HEK293 (cell line): ENCODE measurements at regions not wholly inside any gene's neighbourhood (a gene's known extent, or its start where the extent isn't known, plus 50 kb on each side); places are given as distances from the start of the nearest gene placed in this dataset.

Experiments used
- CTCF ChIA-PET: fragments of 350-600 bp; formaldehyde crosslinking; extraction: SDS; loops from one replicate; lab custom pipeline; 2021; ENCODE audit warnings: antibody characterized with exemption; lab: Yijun Ruan, JAX
- POLR2A ChIA-PET: fragments of 300-600 bp; formaldehyde crosslinking; extraction: SDS; loops from one replicate; lab custom pipeline; 2020; ENCODE audit warnings: antibody characterized with exemption, inconsistent platforms; lab: Yijun Ruan, JAX
- H3K27ac ChIP-seq: fragments of 200-500 bp; sonication (Bioruptor generic); 2 replicates; pipeline ENCODE4 v1.5.1; 2014; ENCODE audit warnings: low read depth, low read length, control low read depth, inconsistent platforms; ENCODE audit errors: extremely low read depth
- H3K36me3 ChIP-seq, 2 experiments: fragments of 200-500 bp in 1 of 2; sonication (Bioruptor generic) in 1 of 2; 1 replicate in 1 of 2; 2 replicates in 1 of 2; pipeline ENCODE4 v1.5.1; 2014 to 2017; ENCODE audit warnings: inconsistent platforms in 2 of 2, low read length in 2 of 2; ENCODE audit not compliant: control insufficient read depth in 2 of 2, insufficient read depth in 1 of 2
- H3K4me1 ChIP-seq: fragments of 200-500 bp; sonication (Bioruptor generic); 2 replicates; pipeline ENCODE4 v1.5.1; 2014; ENCODE audit warnings: mild to moderate bottlenecking, low read length, inconsistent platforms; ENCODE audit not compliant: control insufficient read depth, insufficient read depth
- H3K4me3 ChIP-seq: 2 replicates; pipeline ENCODE4 v1.5.1; 2011; ENCODE audit warnings: low read depth, mild to moderate bottlenecking, control low read depth, low read length, moderate library complexity
- H3K9me3 ChIP-seq: fragments of 200-500 bp; sonication (Bioruptor generic); 2 replicates; pipeline ENCODE4 v1.5.1; 2014; ENCODE audit warnings: low read depth, low read length, inconsistent platforms; ENCODE audit not compliant: control insufficient read depth, insufficient read depth
- GLI2 ChIP-seq: fragments of 450-650 bp; formaldehyde crosslinking; IDR thresholded peaks from 2 replicates; pipeline ENCODE4; 2017; ENCODE audit warnings: missing biosample characterization, missing genetic modification characterization, low read depth, borderline replicate concordance
- KLF8 ChIP-seq: fragments of 450-650 bp; formaldehyde crosslinking; IDR thresholded peaks from 2 replicates; pipeline ENCODE4 v1.5.1; 2016; ENCODE audit warnings: missing biosample characterization, missing genetic modification characterization
- SP3 ChIP-seq: fragments of 450-650 bp; formaldehyde crosslinking; IDR thresholded peaks from 2 replicates; pipeline ENCODE4 v1.5.1; 2016; ENCODE audit warnings: missing biosample characterization, missing genetic modification characterization
- TSHZ1 ChIP-seq: fragments of 450-650 bp; formaldehyde crosslinking; IDR thresholded peaks from 2 replicates; pipeline ENCODE4 v1.5.1; 2016; ENCODE audit warnings: missing biosample characterization, missing genetic modification characterization, borderline replicate concordance
- YY1 ChIP-seq: fragments of 450-650 bp; formaldehyde crosslinking; IDR thresholded peaks from 2 replicates; pipeline ENCODE4 v1.5.1; 2018; ENCODE audit warnings: missing biosample characterization, missing genetic modification characterization
- YY2 ChIP-seq: fragments of 450-650 bp; formaldehyde crosslinking; IDR thresholded peaks from 2 replicates; pipeline ENCODE4 v1.5.1; 2016; ENCODE audit warnings: missing biosample characterization, missing genetic modification characterization
- ZBTB17 ChIP-seq: fragments of 450-650 bp; formaldehyde crosslinking; IDR thresholded peaks from 2 replicates; pipeline ENCODE4 v1.5.1; 2016; ENCODE audit warnings: missing biosample characterization, missing genetic modification characterization
- ZNF112 ChIP-seq: fragments of 450-650 bp; formaldehyde crosslinking; IDR thresholded peaks from 2 replicates; pipeline ENCODE4 v1.5.0; 2017; ENCODE audit warnings: missing biosample characterization, missing genetic modification characterization
- ZNF169 ChIP-seq: fragments of 450-650 bp; formaldehyde crosslinking; IDR thresholded peaks from 2 replicates; pipeline ENCODE4 v1.5.1; 2016; ENCODE audit warnings: missing biosample characterization, missing genetic modification characterization
- ZNF2 ChIP-seq: fragments of 450-650 bp; formaldehyde crosslinking; IDR thresholded peaks from 2 replicates; pipeline ENCODE4 v1.5.1; 2016; ENCODE audit warnings: missing biosample characterization, missing genetic modification characterization
- ZNF366 ChIP-seq: fragments of 450-650 bp; formaldehyde crosslinking; conservative IDR thresholded peaks from 2 replicates; pipeline ENCODE4 v1.5.1; 2016; ENCODE audit warnings: missing biosample characterization, missing genetic modification characterization
- ZNF585B ChIP-seq: fragments of 450-650 bp; formaldehyde crosslinking; IDR thresholded peaks from 2 replicates; pipeline ENCODE4 v1.5.1; 2016; ENCODE audit warnings: missing biosample characterization, missing genetic modification characterization
- ZNF623 ChIP-seq: fragments of 450-650 bp; formaldehyde crosslinking; IDR thresholded peaks from 2 replicates; pipeline ENCODE4 v1.5.1; 2016; ENCODE audit warnings: missing biosample characterization, missing genetic modification characterization
- ZNF654 ChIP-seq: fragments of 450-650 bp; formaldehyde crosslinking; IDR thresholded peaks from 2 replicates; pipeline ENCODE4 v1.5.1; 2016; ENCODE audit warnings: low read depth, missing biosample characterization, missing genetic modification characterization
- TF ChIP-seq, protein P1 (sequence below): fragments of 450-650 bp; formaldehyde crosslinking; conservative IDR thresholded peaks from 2 replicates; pipeline ENCODE4 v1.5.1; 2016; ENCODE audit warnings: low read depth, missing biosample characterization, missing genetic modification characterization
- TF ChIP-seq, protein P2 (sequence below): IDR thresholded peaks from 2 replicates; pipeline ENCODE4 v1.6.1; 2011; ENCODE audit warnings: mild to moderate bottlenecking, low read depth, low read length, borderline replicate concordance

- POLR2A ChIA-PET, result no interaction called here
- CTCF ChIA-PET, result interaction anchor here (0.6 to 1.1 kb wide), 2 partner anchors 68 to 184 kb away, joined by 3 to 5 read pairs; no protein-coding TSS in a partner anchor
- H3K27ac ChIP-seq, result no peak overlapping the region
- H3K4me1 ChIP-seq, result no peaks in the 10 kb centered on the region
- TF ChIP-seq TSHZ1 (tag by site-specific recombination), result no peak
- H3K36me3 ChIP-seq, result no peaks in the 10 kb centered on the region
- H3K4me3 ChIP-seq, result no peak overlapping the region
- H3K9me3 ChIP-seq, result no peaks in the 10 kb centered on the region
Observed at GRCh38 chr12:19036673-19037357, 92.7 kb upstream of the PLEKHA5 start.

DNA sequence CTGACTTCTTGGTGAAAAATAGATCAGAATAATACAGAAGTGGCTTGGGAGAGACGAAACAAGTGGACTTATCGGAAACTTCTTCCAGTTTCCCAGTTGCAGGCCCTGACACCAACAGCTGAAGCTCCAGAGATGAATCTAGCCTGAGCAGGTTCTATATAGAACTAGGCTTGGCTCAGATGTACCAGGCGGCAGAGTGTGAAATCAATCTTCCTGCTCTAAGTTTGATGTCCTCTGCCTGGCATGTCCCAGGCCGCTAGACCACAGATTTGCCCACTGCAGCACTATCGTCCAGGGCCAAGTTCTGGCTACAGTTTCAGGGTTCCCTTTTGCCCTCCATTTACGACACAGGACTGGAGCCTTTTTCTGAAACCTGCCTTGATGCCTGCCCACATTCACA is 91.3 kb upstream of the PLEKHA5 start:
- Histone ChIP-seq H3K9me3 (no peaks in the 10 kb centered on the region), H3K4me1 (no peaks in the 10 kb centered on the region), H3K27ac (no peak overlapping the region), H3K4me3 (no peak overlapping the region), H3K36me3 (no peaks in the 10 kb centered on the region)
- CTCF ChIA-PET, result interaction anchor here (0.6 kb wide), 1 partner anchor 8 kb away, joined by 3 read pairs; no protein-coding TSS in a partner anchor
- TF ChIP-seq YY2 (no peak), YY1 (no peak), KLF8 (tag by site-specific recombination) (no peak)
- POLR2A ChIA-PET, result no interaction called here

DNA sequence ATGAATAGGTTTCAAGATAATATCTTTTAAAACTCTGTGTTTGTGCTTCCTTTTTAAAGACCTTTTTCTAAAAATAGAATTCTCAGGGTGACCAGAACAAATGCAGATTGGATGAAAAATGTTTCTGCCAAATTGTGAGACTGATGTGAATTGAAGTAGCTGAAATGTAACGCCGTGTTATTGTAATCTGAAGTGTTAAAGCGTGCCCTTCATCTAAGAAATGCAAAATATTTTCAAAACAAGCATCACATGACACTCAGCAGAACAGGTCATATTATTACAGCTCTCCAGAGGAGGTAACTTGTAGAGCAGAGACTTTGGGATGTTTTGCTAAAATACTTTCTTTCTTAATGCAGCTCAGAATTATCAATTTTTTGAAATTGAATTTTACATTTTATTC is 90.0 kb upstream of the PLEKHA5 start:
- Histone ChIP-seq H3K4me3 (no peak overlapping the region), H3K36me3 (no peaks in the 10 kb centered on the region), H3K9me3 (no peaks in the 10 kb centered on the region), H3K4me1 (no peaks in the 10 kb centered on the region), H3K27ac (no peak overlapping the region)
- CTCF ChIA-PET, result interaction anchor here (0.8 kb wide), 1 partner anchor 149 kb away, joined by 4 read pairs; no protein-coding TSS in a partner anchor
- TF ChIP-seq, protein P1, sequence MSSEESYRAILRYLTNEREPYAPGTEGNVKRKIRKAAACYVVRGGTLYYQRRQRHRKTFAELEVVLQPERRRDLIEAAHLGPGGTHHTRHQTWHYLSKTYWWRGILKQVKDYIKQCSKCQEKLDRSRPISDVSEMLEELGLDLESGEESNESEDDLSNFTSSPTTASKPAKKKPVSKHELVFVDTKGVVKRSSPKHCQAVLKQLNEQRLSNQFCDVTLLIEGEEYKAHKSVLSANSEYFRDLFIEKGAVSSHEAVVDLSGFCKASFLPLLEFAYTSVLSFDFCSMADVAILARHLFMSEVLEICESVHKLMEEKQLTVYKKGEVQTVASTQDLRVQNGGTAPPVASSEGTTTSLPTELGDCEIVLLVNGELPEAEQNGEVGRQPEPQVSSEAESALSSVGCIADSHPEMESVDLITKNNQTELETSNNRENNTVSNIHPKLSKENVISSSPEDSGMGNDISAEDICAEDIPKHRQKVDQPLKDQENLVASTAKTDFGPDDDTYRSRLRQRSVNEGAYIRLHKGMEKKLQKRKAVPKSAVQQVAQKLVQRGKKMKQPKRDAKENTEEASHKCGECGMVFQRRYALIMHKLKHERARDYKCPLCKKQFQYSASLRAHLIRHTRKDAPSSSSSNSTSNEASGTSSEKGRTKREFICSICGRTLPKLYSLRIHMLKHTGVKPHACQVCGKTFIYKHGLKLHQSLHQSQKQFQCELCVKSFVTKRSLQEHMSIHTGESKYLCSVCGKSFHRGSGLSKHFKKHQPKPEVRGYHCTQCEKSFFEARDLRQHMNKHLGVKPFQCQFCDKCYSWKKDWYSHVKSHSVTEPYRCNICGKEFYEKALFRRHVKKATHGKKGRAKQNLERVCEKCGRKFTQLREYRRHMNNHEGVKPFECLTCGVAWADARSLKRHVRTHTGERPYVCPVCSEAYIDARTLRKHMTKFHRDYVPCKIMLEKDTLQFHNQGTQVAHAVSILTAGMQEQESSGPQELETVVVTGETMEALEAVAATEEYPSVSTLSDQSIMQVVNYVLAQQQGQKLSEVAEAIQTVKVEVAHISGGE, result no peak
- TF ChIP-seq ZBTB17 (no peak), ZNF623 (tag by site-specific recombination) (no peak), ZNF366 (tag by site-specific recombination) (no peak)
- POLR2A ChIA-PET, result no interaction called here

DNA sequence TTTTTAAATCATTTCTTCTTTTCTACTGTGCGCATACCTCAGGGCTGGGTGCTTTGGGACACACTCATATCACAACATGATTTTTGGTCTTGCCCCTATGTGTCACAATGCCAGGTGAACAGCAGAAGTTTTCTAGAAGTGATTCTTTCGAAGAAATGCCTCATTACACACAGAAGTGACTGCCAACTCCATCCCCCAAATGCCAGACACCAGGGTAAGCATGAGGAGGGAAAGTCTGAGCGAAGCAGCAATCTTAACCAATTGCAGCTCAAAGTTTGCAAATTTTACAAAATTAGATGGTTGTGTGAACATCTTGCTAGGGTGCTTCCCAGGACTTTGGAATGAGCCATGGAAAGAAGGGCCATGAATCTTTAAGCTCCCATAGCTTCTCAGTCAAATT is 87.3 kb upstream of the PLEKHA5 start:
- no peak overlapping the region for H3K4me3 ChIP-seq
- no peak for TF ChIP-seq SP3 (tag by site-specific recombination)
- TF ChIP-seq ZNF112 (tag by site-specific recombination), result no peak
- TF ChIP-seq ZNF2 (tag by site-specific recombination), result no peak
- TF ChIP-seq ZNF585B (tag by site-specific recombination), result no peak
- TF ChIP-seq ZNF654 (tag by site-specific recombination), result no peak
- TF ChIP-seq, protein P2, sequence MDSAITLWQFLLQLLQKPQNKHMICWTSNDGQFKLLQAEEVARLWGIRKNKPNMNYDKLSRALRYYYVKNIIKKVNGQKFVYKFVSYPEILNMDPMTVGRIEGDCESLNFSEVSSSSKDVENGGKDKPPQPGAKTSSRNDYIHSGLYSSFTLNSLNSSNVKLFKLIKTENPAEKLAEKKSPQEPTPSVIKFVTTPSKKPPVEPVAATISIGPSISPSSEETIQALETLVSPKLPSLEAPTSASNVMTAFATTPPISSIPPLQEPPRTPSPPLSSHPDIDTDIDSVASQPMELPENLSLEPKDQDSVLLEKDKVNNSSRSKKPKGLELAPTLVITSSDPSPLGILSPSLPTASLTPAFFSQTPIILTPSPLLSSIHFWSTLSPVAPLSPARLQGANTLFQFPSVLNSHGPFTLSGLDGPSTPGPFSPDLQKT, result no peak
- no peak for TF ChIP-seq GLI2 (tag by site-specific recombination)
- no peak for TF ChIP-seq ZNF169 (tag by site-specific recombination)
- no peak overlapping the region for H3K27ac ChIP-seq
- ChIA-PET CTCF (no interaction called here), POLR2A (no interaction called here)
- H3K4me1 ChIP-seq, result no peaks in the 10 kb centered on the region
- no peaks in the 10 kb centered on the region for H3K36me3 ChIP-seq
- H3K9me3 ChIP-seq, result no peaks in the 10 kb centered on the region
